HG02642 (cell line): ENCODE measurements at regions not wholly inside any gene's neighbourhood (a gene's known extent, or its start where the extent isn't known, plus 50 kb on each side); places are given as distances from the start of the nearest gene placed in this dataset.
A peak's percentile ranks its signal among the peaks of the same experiment; 100 is the strongest.

Experiments used
- ATAC-seq: cut with Tn5 transposase; IDR thresholded peaks from one replicate; pipeline ENCODE4 v1.9.1; 2021; ENCODE audit warnings: mild to moderate bottlenecking; ENCODE audit not compliant: unreplicated experiment, poor library complexity

GRCh38 chr1:229022595-229023333 is 248.1 kb upstream of the RAB4A start:
- ATAC-seq: no peak

GRCh38 chr1:229023651-229024300 is 247.1 kb upstream of the RAB4A start:
- ATAC-seq: no peak

GRCh38 chr1:229024528-229025130 is 246.3 kb upstream of the RAB4A start:
- no peak for ATAC-seq

GRCh38 chr1:229025576-229025975 is 245.3 kb upstream of the RAB4A start:
- ATAC-seq: no peak

GRCh38 chr1:229027158-229027557 is 243.8 kb upstream of the RAB4A start:
- no peak for ATAC-seq

GRCh38 chr1:229027622-229028182 is 243.2 kb upstream of the RAB4A start:
- ATAC-seq: no peak

- ATAC-seq: no peak
These were observed 242.4 kb upstream of the RAB4A start for GRCh38 chr1:229028544-229028943.

GRCh38 chr1:229028987-229029878 is 241.7 kb upstream of the RAB4A start:
- no peak for ATAC-seq

- no peak for ATAC-seq
These were observed 241.1 kb upstream of the RAB4A start for GRCh38 chr1:229029879-229030235.

- ATAC-seq: no peak
These were observed 240.3 kb upstream of the RAB4A start for GRCh38 chr1:229030630-229031029.

GRCh38 chr1:229031061-229031460 is 239.8 kb upstream of the RAB4A start:
- ATAC-seq: no peak

GRCh38 chr1:229031481-229032341 is 239.2 kb upstream of the RAB4A start:
- ATAC-seq: no peak

GRCh38 chr1:229032375-229032774 is 238.5 kb upstream of the RAB4A start:
- ATAC-seq: no peak

GRCh38 chr1:229033480-229033879 is 237.4 kb upstream of the RAB4A start:
- ATAC-seq: no peak

- ATAC-seq: no peak
These were observed 236.6 kb upstream of the RAB4A start for GRCh38 chr1:229034342-229034741.

- peak; percentile 89 for ATAC-seq
These were observed 235.7 kb upstream of the RAB4A start for GRCh38 chr1:229035054-229035747.

GRCh38 chr1:229035748-229036082 is 235.2 kb upstream of the RAB4A start:
- ATAC-seq: peak; percentile 25

GRCh38 chr1:229037806-229038405 is 233.0 kb upstream of the RAB4A start:
- no peak for ATAC-seq
